ENCODE measurements at regions not wholly inside any gene's neighbourhood (a gene's known extent, or its start where the extent isn't known, plus 50 kb on each side); places are given as distances from the start of the nearest gene placed in this dataset.

GRCh38 chr10:121051171-121051570 is 200.0 kb downstream of the WDR11 start:
- POLR2A ChIA-PET: no interaction called here
- TF ChIP-seq TCF12 (IDR thresholded peaks at IDR 0.05) (no peak), NFIC (IDR thresholded peaks at IDR 0.05; ENCODE audit: borderline replicate concordance) (no peak), RAD21 (IDR thresholded peaks at IDR 0.05; ENCODE audit: low read length) (no peak), RXRA (IDR thresholded peaks at IDR 0.05; ENCODE audit: borderline replicate concordance, low read depth) (no peak), REST (IDR thresholded peaks at IDR 0.05; ENCODE audit: low read depth, low read length) (no peak), POLR2AphosphoS5 (IDR thresholded peaks at IDR 0.05; ENCODE audit: low read depth, low read length) (no peak), ELF1 (IDR thresholded peaks at IDR 0.05) (no peak), IRF3 (IDR thresholded peaks at IDR 0.05; ENCODE audit: low read depth, low read length) (no peak), CTCF (IDR thresholded peaks at IDR 0.05) (no peak), TEAD4 (IDR thresholded peaks at IDR 0.05; ENCODE audit: borderline replicate concordance, insufficient read depth) (no peak), RCOR1 (IDR thresholded peaks at IDR 0.05; ENCODE audit: low read length) (no peak), GABPA (IDR thresholded peaks at IDR 0.05; ENCODE audit: low read depth) (no peak)
- Histone ChIP-seq H3K27me3 (ENCODE audit: insufficient read depth) (no peaks in the 10 kb centered on the region), H3K79me2 (ENCODE audit: insufficient read depth) (no peaks in the 10 kb centered on the region), H3K4me1 (ENCODE audit: control insufficient read depth in 1 of 2, insufficient read depth in 2 of 2, low read depth in 1 of 2, low read length in 1 of 2) (no peaks in the 10 kb centered on the region), H3K4me2 (no peak overlapping the region), H3K9me3 (no peaks in the 10 kb centered on the region), H3K9me2 (no peaks in the 10 kb centered on the region), H3K9ac (no peak overlapping the region), H2AFZ (ENCODE audit: low read depth) (no peak overlapping the region), H3K27ac (ENCODE audit: low read depth in 2 of 2, low read length in 1 of 2) (no peak overlapping the region), H3K36me3 (replicated peaks in 1 of 2; ENCODE audit: control insufficient read depth in 1 of 2, insufficient read depth in 2 of 2, low read length in 1 of 2) (no peaks in the 10 kb centered on the region), H3K4me3 (ENCODE audit: low read depth in 2 of 2, low read length in 1 of 2) (no peak overlapping the region), H3F3A (replicated peaks; ENCODE audit: insufficient read depth) (no peaks in the 10 kb centered on the region), H4K20me1 (ENCODE audit: insufficient read depth) (no peaks in the 10 kb centered on the region)
- 34% methylated on average over 3 of the region's 3 CpGs for WGBS (ENCODE audit: low lambda C conversion rate)
- CTCF ChIA-PET: interaction anchor here (0.5 to 1.7 kb wide), 2 partner anchors 38 to 518 kb away, joined by 4 to 5 read pairs; no protein-coding TSS in a partner anchor
- DNase-seq: no peak

Measured in SK-N-SH (cell line).